IMR-90 (cell line): ENCODE measurements at regions not wholly inside any gene's neighbourhood (a gene's known extent, or its start where the extent isn't known, plus 50 kb on each side); places are given as distances from the start of the nearest gene placed in this dataset.

Experiments used
- BHLHE40 ChIP-seq: fragments of 150-350 bp; IDR thresholded peaks from 2 replicates; pipeline ENCODE4 v1.6.1; 2016; ENCODE audit warnings: mild to moderate bottlenecking, low read depth, low read length
- CHD1 ChIP-seq: IDR thresholded peaks from 2 replicates; pipeline ENCODE4 v1.6.1; 2012; ENCODE audit warnings: low read depth, low read length, improper control_type of control experiment
- CTCF ChIP-seq: conservative IDR thresholded peaks from 2 replicates; pipeline ENCODE4 v1.5.1; 2012; ENCODE audit warnings: mild to moderate bottlenecking, low read depth, low read length, improper control_type of control experiment
- ELK1 ChIP-seq: fragments of 150-350 bp; IDR thresholded peaks from 2 replicates; pipeline ENCODE4 v1.6.1; 2016; ENCODE audit warnings: low read depth, mild to moderate bottlenecking, low read length, moderate library complexity, borderline replicate concordance
- MAFK ChIP-seq: IDR thresholded peaks from 2 replicates; pipeline ENCODE4 v1.6.1; 2012; ENCODE audit warnings: low read depth, low read length, improper control_type of control experiment
- NFE2L2 ChIP-seq: fragments of 150-350 bp; IDR thresholded peaks from 2 replicates; pipeline ENCODE4 v1.6.1; 2016; ENCODE audit warnings: low read depth, mild to moderate bottlenecking, low read length
- POLR2A ChIP-seq: IDR thresholded peaks from 2 replicates; pipeline ENCODE4 v1.6.1; 2012; ENCODE audit warnings: mild to moderate bottlenecking, low read depth, low read length
- RAD21 ChIP-seq: IDR thresholded peaks from 2 replicates; pipeline ENCODE4 v1.6.1; 2012; ENCODE audit warnings: low read length, improper control_type of control experiment
- SMC3 ChIP-seq: fragments of 150-350 bp; IDR thresholded peaks from 2 replicates; pipeline ENCODE4 v1.6.1; 2016; ENCODE audit warnings: low read depth, mild to moderate bottlenecking, antibody characterized with exemption, low read length, moderate library complexity
- USF2 ChIP-seq: fragments of 150-350 bp; IDR thresholded peaks from 2 replicates; pipeline ENCODE4 v1.6.1; 2017; ENCODE audit warnings: mild to moderate bottlenecking, antibody characterized with exemption, low read length, low read depth

- TF ChIP-seq ELK1 = no peak
- no peak for TF ChIP-seq SMC3
- TF ChIP-seq NFE2L2 = no peak
- TF ChIP-seq USF2 = no peak
- TF ChIP-seq POLR2A = no peak
- TF ChIP-seq CTCF = no peak
- no peak for TF ChIP-seq RAD21
- no peak for TF ChIP-seq CHD1
- TF ChIP-seq MAFK = no peak
- no peak for TF ChIP-seq BHLHE40
These were observed 113.3 kb downstream of the IRF8 start for GRCh38 chr16:86012221-86012620.
